Mucosa of rectum (tissue), 2 donors: ENCODE measurements at regions not wholly inside any gene's neighbourhood (a gene's known extent, or its start where the extent isn't known, plus 50 kb on each side); places are given as distances from the start of the nearest gene placed in this dataset.
"Not testable (repeated sequence)": the region's sequence is repeated elsewhere in the genome, so short reads cannot be mapped to it uniquely, and the experiment has no call there.

ENCODE experiments used
- H3K27ac ChIP-seq, 2 donors: one replicate each; pipeline ENCODE4 v1.7.0; 2013; ENCODE audit warnings: inconsistent platforms in 2 of 2, low read depth in 2 of 2, low read length in 2 of 2
- H3K27me3 ChIP-seq, 2 donors: one replicate each; pipeline ENCODE4 v1.7.0; 2013; ENCODE audit warnings: low read length in 2 of 2; ENCODE audit not compliant: control insufficient read depth in 2 of 2, insufficient read depth in 2 of 2
- H3K36me3 ChIP-seq, 2 donors: one replicate each; pipeline ENCODE4 v1.7.0; 2013; ENCODE audit warnings: low read length in 2 of 2; ENCODE audit not compliant: control insufficient read depth in 2 of 2, insufficient read depth in 2 of 2
- H3K4me1 ChIP-seq, 2 donors: one replicate each; pipeline ENCODE4 v1.7.0; 2013; ENCODE audit warnings: low read length in 2 of 2, mild to moderate bottlenecking in 1 of 2; ENCODE audit not compliant: control insufficient read depth in 2 of 2, insufficient read depth in 2 of 2
- H3K4me3 ChIP-seq, 2 donors: one replicate each; pipeline ENCODE4 v1.7.0; 2013; ENCODE audit warnings: low read length in 2 of 2
- H3K9ac ChIP-seq, 2 donors: one replicate each; pipeline ENCODE4 v1.7.0; 2013; ENCODE audit warnings: low read length in 2 of 2, low read depth in 1 of 2, mild to moderate bottlenecking in 1 of 2
- H3K9me3 ChIP-seq, 2 donors: one replicate each; pipeline ENCODE4 v1.7.0; 2013; ENCODE audit warnings: low read length in 2 of 2; ENCODE audit not compliant: control insufficient read depth in 2 of 2
- donor health status: healthy.
- donor health status: Normal muscosa, but diverticular disease.

DNA sequence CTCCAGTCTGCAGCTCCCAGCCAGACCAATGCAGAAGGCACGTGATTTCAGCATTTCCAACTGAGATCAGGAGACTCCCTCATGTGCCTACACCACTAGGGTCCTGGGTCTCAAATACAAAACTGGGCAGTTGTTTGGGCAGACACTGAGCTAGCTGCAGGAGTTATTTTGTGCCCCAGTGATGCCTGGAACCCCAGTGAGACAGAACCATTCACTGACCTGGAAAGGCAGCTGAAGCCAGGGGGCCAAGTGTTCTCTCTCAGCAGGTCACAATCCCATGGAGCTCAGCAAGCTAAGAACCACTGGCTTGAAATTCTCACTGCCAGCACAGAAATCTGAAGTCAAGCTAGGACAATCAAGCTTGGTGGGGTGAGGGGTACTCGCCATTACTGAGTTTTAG lies 111.7 kb upstream of the TNFSF4 start:
- Histone ChIP-seq H3K9ac (no peak overlapping the region), H3K27me3 (no peaks in the 10 kb centered on the region), H3K4me1 (no peaks in the 10 kb centered on the region), H3K9me3 (no peaks in the 10 kb centered on the region), H3K27ac (no peak overlapping the region), H3K4me3 (no peak overlapping the region), H3K36me3 (no peaks in the 10 kb centered on the region)

- not testable (repeated sequence) for H3K9ac ChIP-seq, H3K27ac ChIP-seq, H3K9me3 ChIP-seq
Observed at GRCh38 chr1:173324352-173324751, 117.2 kb upstream of the TNFSF4 start.

DNA sequence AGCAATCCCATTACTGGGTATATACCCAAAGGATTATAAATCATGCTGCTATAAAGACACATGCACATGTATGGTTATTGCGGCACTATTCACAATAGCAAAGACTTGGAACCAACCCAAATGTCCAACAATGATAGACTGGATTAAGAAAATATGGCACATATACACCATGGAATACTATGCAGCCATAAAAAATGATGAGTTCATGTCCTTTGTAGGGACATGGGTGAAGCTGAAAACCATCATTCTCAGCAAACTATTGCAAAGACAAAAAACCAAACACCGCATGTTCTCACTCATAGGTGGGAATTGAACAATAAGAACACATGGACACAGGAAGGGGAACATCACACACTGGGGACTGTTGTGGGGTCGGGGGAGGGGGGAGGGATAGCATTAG lies 120.9 kb upstream of the TNFSF4 start:
- H3K27me3 ChIP-seq, H3K27ac ChIP-seq, H3K9me3 ChIP-seq, H3K36me3 ChIP-seq, H3K9ac ChIP-seq, H3K4me1 ChIP-seq, H3K4me3 ChIP-seq: not testable (repeated sequence)

More at GRCh38 chr1:173324352-173324751, 117.2 kb upstream of the TNFSF4 start:
- not testable (repeated sequence) for H3K36me3 ChIP-seq, H3K27me3 ChIP-seq, H3K4me1 ChIP-seq, H3K4me3 ChIP-seq

DNA sequence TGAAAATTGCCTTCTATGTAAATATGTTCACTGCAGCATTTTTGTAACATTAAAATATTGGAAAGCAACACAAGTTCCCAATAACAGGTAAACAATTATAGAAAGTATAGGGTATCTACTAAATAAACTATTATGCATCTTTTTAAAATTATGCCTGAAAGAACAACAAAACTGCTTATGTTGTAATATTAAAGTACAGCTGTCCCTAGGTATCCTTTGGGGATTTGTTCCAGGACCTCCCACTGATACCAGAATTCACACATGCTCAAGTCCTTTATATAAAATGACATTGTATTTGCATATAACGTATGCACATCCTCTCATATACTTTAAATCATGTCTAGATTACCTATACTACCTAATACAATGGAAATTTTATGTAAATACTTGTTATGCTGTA lies 121.8 kb upstream of the TNFSF4 start:
- no peaks in the 10 kb centered on the region for H3K36me3 ChIP-seq
- H3K4me3 ChIP-seq, result no peak overlapping the region
- H3K9ac ChIP-seq, result no peak overlapping the region
- no peak overlapping the region for H3K27ac ChIP-seq
- no peaks in the 10 kb centered on the region for H3K4me1 ChIP-seq
- H3K27me3 ChIP-seq, result no peaks in the 10 kb centered on the region
- H3K9me3 ChIP-seq, result no peaks in the 10 kb centered on the region

- Histone ChIP-seq H3K27ac (no peak overlapping the region), H3K9me3 (no peaks in the 10 kb centered on the region), H3K27me3 (no peaks in the 10 kb centered on the region), H3K9ac (no peak overlapping the region), H3K4me3 (no peak overlapping the region), H3K4me1 (no peaks in the 10 kb centered on the region), H3K36me3 (no peaks in the 10 kb centered on the region)
Observed at GRCh38 chr1:173329726-173330125, 122.6 kb upstream of the TNFSF4 start.

GRCh38 chr1:173330149-173330951 lies 123.2 kb upstream of the TNFSF4 start:
- Histone ChIP-seq H3K27ac (no peak overlapping the region), H3K9me3 (no peaks in the 10 kb centered on the region), H3K36me3 (no peaks in the 10 kb centered on the region), H3K4me3 (no peak overlapping the region), H3K4me1 (no peaks in the 10 kb centered on the region), H3K9ac (no peak overlapping the region), H3K27me3 (no peaks in the 10 kb centered on the region)

DNA sequence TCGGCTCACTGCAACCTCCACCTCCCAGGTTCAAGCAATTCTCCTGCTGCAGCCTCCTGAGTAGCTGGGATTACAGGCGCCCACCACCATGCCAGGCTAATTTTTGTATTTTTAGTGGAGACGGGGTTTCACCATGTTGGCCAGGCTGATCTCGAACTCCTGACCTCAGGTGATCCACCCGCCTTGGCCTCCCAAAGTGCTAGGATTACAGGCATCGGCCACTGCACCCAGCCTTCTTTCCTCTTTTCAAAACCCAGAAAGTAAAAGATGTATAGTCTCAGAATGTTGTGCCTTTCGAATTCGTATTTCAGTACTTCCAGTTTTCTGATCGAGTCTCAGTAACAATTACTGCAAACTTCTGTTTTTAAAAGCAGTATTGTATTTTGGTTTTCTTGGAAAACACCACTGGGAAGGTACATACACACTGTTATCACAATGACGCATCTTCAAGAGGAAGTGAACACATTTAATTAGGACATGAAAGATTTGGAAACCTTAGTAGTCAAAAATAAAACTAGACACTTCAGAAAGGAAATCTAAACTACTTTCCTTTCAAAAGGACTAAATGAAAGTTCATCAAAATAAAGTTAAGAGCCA lies 123.9 kb upstream of the TNFSF4 start:
- not testable (repeated sequence) for H3K9ac ChIP-seq, H3K36me3 ChIP-seq, H3K27ac ChIP-seq, H3K27me3 ChIP-seq, H3K9me3 ChIP-seq, H3K4me3 ChIP-seq, H3K4me1 ChIP-seq

DNA sequence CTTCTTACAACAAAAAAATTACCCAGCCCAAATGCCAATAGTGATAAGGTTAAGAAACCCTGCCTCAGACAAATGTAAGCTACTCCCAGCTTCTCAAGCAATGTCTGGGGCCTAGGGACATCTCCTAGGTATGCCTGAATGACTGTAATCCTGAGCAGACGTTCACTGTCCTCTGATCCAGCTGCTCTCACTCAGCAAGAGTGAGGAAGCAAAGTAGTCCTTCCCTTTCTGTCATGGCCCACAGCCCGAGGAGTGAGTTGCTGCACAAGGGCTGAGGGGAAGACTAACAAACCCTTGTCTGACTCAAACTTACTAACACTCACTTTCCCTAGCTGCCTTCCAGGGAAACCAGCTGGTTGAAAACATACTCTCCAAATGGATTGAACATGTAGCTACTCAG lies 124.9 kb upstream of the TNFSF4 start:
- H3K27ac ChIP-seq, result no peak overlapping the region
- H3K4me1 ChIP-seq, result no peaks in the 10 kb centered on the region
- H3K9me3 ChIP-seq, result no peaks in the 10 kb centered on the region
- H3K9ac ChIP-seq, result no peak overlapping the region
- H3K27me3 ChIP-seq, result no peaks in the 10 kb centered on the region
- H3K4me3 ChIP-seq, result no peak overlapping the region
- no peaks in the 10 kb centered on the region for H3K36me3 ChIP-seq

DNA sequence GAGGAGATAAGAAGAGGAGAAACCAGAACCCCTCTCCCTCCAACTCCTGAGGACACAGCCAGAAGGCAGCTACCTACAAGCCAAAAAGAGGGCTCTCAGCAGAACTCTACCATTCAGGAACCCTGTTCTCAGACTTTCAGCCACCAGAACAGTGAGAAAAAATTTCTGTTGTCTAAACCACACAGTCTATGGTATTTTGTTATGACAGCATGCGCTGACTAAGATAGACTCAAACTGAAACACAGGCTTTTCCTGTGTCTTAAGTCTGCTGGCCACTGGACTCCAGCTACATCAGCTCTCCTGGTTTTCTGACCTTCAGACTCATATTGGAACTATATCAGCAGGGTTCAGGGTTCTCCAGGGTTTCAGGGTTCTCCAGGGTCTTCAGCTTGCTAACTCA lies 126.5 kb upstream of the TNFSF4 start:
- no peaks in the 10 kb centered on the region for H3K9me3 ChIP-seq
- H3K4me3 ChIP-seq, result no peak overlapping the region
- H3K27me3 ChIP-seq, result no peaks in the 10 kb centered on the region
- H3K36me3 ChIP-seq, result no peaks in the 10 kb centered on the region
- H3K27ac ChIP-seq, result no peak overlapping the region
- H3K4me1 ChIP-seq, result no peaks in the 10 kb centered on the region
- H3K9ac ChIP-seq, result no peak overlapping the region

DNA sequence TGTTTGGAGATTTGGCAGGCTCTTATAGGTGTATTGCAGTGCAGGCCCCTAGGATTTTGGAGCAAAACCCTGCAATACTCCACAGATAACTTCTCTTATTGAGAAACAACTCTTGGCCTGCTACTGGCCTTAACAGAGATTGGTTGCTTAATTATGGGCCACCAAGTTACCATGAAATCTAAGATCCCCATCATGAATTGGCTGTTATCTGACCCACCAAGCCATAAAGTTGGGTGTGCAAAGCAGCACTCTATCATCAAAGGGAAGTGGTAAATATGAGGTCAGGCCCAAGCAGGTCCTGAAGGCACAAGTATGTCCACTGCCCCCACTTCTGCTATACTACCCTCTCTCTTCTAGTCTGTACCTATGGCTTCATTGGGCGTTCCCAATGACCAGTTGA lies 130.0 kb upstream of the TNFSF4 start:
- Histone ChIP-seq H3K4me1 (no peaks in the 10 kb centered on the region), H3K4me3 (no peak overlapping the region), H3K9me3 (no peaks in the 10 kb centered on the region), H3K27me3 (no peaks in the 10 kb centered on the region), H3K27ac (no peak overlapping the region), H3K36me3 (no peaks in the 10 kb centered on the region), H3K9ac (no peak overlapping the region)
